IPS-NIHi11 (cell line): ENCODE measurements at regions not wholly inside any gene's neighbourhood (a gene's known extent, or its start where the extent isn't known, plus 50 kb on each side); places are given as distances from the start of the nearest gene placed in this dataset.
"Not testable (repeated sequence)": the region's sequence is repeated elsewhere in the genome, so short reads cannot be mapped to it uniquely, and the experiment has no call there.

ENCODE experiments used
- DNase-seq: peaks from one replicate; pipeline ENCODE4 v3.0.0; 2012; ENCODE audit warnings: mixed read lengths, low spot score

DNA sequence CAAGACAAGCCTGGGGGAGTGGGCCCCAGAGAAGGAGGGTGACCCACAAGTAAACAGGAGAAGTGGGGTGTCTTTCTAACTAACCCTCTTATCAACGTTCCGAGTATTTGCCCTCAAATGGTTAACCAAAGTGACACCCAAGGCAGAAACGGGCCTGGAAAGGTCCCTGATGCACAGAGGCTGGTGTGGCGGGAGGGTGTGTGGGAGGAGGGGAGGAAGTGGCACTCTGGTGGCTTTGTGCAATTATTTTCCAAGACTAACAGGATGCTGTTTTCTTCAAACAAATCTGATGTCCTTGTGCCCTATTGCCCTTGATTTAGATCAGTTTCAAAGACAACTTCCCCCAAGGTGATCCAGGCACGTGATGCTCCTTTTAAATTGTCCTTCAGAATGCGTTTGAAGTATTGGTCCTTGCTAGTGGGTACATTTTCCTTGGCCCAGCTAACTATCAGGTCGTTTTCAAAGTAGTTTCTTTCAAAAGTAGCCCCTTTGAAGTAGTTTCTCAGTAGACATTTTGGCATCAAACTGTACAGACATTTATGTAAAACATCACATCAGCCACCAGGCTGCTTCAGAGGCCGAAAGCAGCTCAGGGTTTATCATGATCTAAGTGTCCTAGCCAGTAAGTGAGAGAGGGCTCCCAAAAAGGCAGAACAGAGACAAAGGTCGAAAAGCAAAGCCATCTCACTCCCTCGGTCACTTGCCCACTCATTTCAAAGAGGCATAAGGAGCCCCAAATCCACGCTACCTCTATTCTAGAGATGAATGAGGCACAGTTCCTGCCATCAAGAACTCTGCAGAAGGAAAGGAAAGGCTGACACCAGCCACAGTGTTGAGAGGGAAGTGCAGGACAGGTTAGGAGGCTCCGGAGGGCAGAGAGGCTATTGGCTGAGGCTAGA is 371.1 kb upstream of the ID2 start:
- no peak for DNase-seq

- no peak for DNase-seq
Measured at GRCh38 chr2:8312221-8312620, 369.6 kb upstream of the ID2 start.

- DNase-seq: no peak
Measured at GRCh38 chr2:8312861-8313830, 368.7 kb upstream of the ID2 start.

DNA sequence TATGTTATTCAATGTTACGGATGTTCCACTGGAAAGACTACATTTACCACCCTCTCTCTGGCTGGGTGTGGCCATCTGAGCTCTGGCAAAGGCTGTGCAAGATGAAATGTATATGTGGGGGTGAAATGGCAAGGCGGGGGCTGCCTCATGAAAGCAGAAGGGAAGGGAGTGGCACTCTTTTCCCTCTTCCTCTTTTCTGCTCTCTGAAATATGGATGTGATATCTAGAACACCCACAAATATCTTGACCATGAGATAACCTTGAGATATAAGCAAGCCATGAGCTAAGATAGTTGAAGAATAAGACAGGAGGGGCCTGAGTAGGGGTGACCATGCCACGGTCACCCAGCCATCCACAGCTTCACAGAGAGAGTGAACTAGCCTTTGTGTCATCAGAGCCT is 367.8 kb upstream of the ID2 start:
- no peak for DNase-seq

DNA sequence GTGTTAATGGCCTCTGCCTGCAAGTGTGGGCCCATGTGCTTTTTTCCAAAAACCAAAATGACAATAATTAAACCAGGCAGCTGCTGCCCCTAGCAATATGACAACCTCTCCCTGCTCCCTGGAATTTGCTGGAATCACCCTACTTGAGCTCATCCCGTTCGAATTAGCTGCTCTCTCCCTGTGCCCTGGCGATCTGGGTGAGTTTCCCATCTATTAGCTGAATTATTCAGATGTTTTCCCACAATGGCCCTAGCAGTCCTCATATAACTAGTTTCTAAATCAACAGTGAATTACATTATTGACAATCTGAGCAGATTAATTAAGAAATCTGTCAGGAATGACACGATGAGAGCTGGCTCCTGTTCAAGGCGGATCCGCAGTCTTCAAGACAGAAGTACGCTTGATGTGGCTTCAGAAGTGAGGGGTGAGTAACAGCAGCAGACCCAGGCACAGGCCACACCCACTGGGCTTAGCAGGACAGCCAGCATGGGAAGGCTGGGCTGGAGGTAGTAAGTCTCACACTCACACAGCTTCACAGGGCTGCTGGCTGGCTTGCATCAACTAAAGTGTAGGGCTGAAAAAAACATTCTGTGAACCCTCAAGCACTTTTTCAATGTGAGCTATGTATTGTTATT is 366.2 kb upstream of the ID2 start:
- peak; percentile 65 for DNase-seq

- DNase-seq: no peak
Measured at GRCh38 chr2:8316356-8316755, 365.5 kb upstream of the ID2 start.

DNA sequence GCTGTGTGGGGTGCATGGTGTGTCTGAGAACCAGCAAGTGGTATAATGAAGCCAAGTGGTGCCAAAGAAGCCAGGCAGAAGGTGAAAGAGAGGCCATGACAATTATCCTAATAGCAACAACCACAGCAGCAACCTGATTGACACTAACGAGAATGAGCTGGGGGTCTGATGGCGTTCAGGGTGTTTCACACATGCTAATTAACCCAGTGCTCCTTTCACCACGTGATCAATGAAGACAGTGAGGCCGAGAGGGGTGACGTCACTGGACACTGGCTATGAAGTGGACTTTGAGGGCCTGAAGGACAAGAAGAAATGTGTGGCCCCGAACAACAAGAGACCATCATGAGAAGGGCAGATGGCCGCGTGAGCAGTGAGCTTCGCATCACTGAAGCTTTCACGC is 364.4 kb upstream of the ID2 start:
- DNase-seq: no peak

- DNase-seq: no peak
Measured at GRCh38 chr2:8319219-8319618, 362.6 kb upstream of the ID2 start.

GRCh38 chr2:8320311-8321066 is 361.4 kb upstream of the ID2 start:
- DNase-seq: no peak

DNA sequence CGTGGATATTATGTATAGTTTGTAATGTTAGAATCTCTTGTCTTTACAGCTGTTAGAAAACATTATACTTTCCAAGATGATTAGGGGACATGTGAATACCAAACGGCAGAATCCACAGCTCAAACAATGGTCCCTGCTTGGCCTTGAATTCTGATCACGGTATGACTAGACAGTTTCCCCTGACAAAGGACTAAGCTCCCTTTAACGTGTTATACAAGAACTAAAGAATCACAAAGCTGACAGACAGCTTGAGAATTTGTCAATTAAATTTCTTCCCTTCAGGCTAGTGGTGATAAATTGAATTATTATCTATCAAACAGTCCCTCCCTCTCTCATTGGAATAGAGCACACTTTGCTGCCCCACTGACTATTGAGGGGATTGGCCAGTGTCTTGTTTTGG is 359.2 kb upstream of the ID2 start:
- no peak for DNase-seq

DNA sequence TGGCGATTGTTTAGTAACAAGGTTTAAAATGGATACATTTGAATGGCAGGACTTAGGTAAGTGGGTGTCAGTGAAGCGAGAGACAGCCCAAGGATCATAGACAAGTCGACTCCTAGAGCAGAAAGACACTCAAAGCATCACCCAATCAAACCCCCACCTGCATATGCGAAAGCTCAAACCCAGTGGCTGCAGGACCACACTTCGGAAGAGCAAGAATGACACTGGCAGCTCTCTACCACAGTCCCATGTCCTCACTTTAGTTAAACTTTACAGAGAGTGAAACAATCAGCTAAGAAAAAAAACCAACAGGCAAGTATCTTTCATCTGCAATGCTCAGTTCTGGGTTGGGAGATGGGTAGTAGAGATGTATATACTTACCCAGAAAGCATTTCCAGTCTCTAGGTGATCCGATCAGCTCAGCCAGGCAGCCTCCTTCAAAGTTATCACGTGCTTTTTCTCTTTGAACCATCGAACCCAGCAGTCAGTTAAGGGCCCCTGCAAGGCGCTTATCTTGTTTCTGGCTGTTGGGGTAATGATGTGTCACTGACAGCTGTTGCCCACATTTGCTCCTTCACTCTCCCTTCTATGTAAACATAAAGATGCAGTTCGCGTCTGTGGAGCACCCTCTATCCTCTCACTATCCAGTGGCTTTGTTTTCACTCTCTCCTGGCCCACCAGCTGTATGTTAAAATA is 357.5 kb upstream of the ID2 start:
- no peak for DNase-seq

- DNase-seq: no peak
Measured at GRCh38 chr2:8324901-8325300, 357.0 kb upstream of the ID2 start.

- no peak for DNase-seq
Measured at GRCh38 chr2:8327371-8328100, 354.3 kb upstream of the ID2 start.

GRCh38 chr2:8328217-8328616 is 353.6 kb upstream of the ID2 start:
- DNase-seq: no peak

- no peak for DNase-seq
Measured at GRCh38 chr2:8329660-8330622, 351.9 kb upstream of the ID2 start.

GRCh38 chr2:8331068-8331467 is 350.8 kb upstream of the ID2 start:
- DNase-seq: no peak

- no peak for DNase-seq
Measured at GRCh38 chr2:8332646-8333045, 349.2 kb upstream of the ID2 start.

DNA sequence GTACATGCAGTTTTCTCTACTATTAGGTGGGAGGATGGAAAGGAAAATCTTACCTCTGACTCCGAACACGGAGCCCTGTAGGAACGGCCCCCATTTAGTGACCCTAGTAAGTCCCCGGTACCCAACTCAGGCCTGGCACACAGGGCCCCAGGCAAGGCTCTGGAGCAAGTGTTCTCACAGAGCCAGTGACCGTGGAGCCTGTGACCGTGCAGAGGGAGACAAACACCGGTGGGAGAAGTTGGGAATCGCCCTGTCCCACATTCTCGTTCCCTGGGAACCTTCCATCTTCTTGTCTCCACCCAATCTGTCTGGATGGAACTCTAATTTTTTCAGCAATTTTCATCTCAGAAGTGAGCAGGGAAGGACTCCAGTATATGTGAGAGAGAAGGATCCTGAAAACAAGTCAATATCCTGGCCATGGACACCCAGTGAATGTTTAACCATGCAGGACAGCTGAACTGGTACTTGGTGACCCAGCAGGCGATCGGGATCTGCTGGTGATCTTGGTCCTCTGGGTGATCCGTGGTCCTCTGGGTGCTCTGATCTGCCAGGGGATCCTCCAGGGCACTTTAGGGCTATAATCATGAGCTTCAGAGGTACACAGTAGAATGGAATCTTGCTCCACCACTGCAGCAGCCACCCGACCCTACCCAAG is 348.6 kb upstream of the ID2 start:
- no peak for DNase-seq

- not testable (repeated sequence) for DNase-seq
Measured at GRCh38 chr2:8333832-8334187, 348.0 kb upstream of the ID2 start.
